ENCODE measurements at regions not wholly inside any gene's neighbourhood (a gene's known extent, or its start where the extent isn't known, plus 50 kb on each side); places are given as distances from the start of the nearest gene placed in this dataset.

GRCh38 chr5:54897001-54897400 is 88.4 kb downstream of the ESM1 start:
- no peak for DNase-seq
- H3K27ac Mint-ChIP-seq = no peak overlapping the region

DNA sequence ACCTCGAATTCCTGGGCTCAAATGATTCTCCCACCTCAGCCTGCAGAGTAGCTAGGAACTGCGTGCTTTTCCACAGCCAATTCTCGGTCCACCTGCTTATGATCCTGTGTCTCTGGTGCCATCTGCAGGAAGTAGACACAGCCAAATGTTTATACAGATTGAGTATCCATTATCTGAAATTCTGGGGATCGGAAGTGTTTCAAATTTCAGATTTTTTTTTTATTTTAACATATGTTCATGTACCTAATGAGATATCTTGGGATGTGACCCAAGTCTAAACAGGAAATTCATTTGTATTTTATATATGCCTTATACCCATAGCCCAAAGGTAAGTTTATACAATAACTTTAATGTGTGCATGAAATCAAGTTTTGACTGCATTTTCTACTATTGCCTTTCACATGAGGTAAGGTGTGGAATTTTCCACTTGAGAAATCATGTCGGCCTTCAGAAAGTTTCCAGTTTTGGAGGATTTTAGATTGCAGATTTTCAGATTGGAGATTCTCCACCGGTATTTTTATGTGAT is 89.5 kb downstream of the ESM1 start:
- Mint-ChIP-seq H3K27me3 (peaks cover 24 to 30% of the 10 kb centered on the region in 2 donors), H3K27ac (peak overlapping the region in 2 of 7 donors; percentile 6 to 34), H3K9me3 (no peaks in the 10 kb centered on the region), H3K4me3 (peak overlapping the region; percentile 23 to 79 (median 70)), H3K4me1 (peaks cover 1 to 5% (median 4%) of the 10 kb centered on the region in 4 donors), H3K36me3 (no peaks in the 10 kb centered on the region)
- no peak for DNase-seq
- intact Hi-C loops (cut with micrococcal nuclease) = no loop called here
- POLR2A ChIA-PET (ENCODE audit: partially characterized antibody) = interaction anchor here (0.6 to 0.7 kb wide), 2 partner anchors 179 to 1878 kb away, joined by 3 read pairs; no protein-coding TSS in a partner anchor
- H3K36me3 ChIP-seq (ENCODE audit: insufficient read depth, low read length) = no peaks in the 10 kb centered on the region
- no peak overlapping the region for H3K4me3 ChIP-seq (ENCODE audit: low read length in 2 of 2)
- H3K27me3 ChIP-seq (ENCODE audit: insufficient read depth, low read length) = no peaks in the 10 kb centered on the region
- H3K27ac ChIP-seq (ENCODE audit: low read depth, low read length) = no peak overlapping the region
- H3K4me1 ChIP-seq (ENCODE audit: insufficient read depth, low read length) = no peaks in the 10 kb centered on the region
- CTCF ChIA-PET (ENCODE audit: partially characterized antibody) = interaction anchor here (0.7 to 2.4 kb wide), 9 partner anchors 8 to 380 kb away, joined by 3 to 15 read pairs (median 4); no protein-coding TSS in a partner anchor
- H3K9me3 ChIP-seq (ENCODE audit: control insufficient read depth in 1 of 2, low read length in 2 of 2) = no peaks in the 10 kb centered on the region

More at GRCh38 chr5:54897001-54897400, 88.4 kb downstream of the ESM1 start:
- H3K27me3 ChIP-seq (ENCODE audit: insufficient read depth, low read length) = no peaks in the 10 kb centered on the region
- no peaks in the 10 kb centered on the region for H3K36me3 ChIP-seq (ENCODE audit: insufficient read depth, low read length)
- Mint-ChIP-seq H3K27me3 (peaks cover 19 to 25% of the 10 kb centered on the region in 2 donors), H3K36me3 (no peaks in the 10 kb centered on the region), H3K9me3 (no peaks in the 10 kb centered on the region), H3K4me1 (peaks cover 1 to 5% (median 4%) of the 10 kb centered on the region in 4 donors), H3K4me3 (no peak overlapping the region)
- no peaks in the 10 kb centered on the region for H3K4me1 ChIP-seq (ENCODE audit: insufficient read depth, low read length)
- ChIA-PET CTCF (ENCODE audit: partially characterized antibody) (interaction anchor here (1.2 kb wide), 1 partner anchor 11 kb away, joined by 3 read pairs; no protein-coding TSS in a partner anchor), POLR2A (ENCODE audit: partially characterized antibody) (no interaction called here)
- intact Hi-C loops (cut with micrococcal nuclease) = no loop called here
- H3K27ac ChIP-seq (ENCODE audit: low read depth, low read length) = no peak overlapping the region
- no peak overlapping the region for H3K4me3 ChIP-seq (ENCODE audit: low read length in 2 of 2)
- H3K9me3 ChIP-seq (ENCODE audit: control insufficient read depth in 1 of 2, low read length in 2 of 2) = no peaks in the 10 kb centered on the region

DNA sequence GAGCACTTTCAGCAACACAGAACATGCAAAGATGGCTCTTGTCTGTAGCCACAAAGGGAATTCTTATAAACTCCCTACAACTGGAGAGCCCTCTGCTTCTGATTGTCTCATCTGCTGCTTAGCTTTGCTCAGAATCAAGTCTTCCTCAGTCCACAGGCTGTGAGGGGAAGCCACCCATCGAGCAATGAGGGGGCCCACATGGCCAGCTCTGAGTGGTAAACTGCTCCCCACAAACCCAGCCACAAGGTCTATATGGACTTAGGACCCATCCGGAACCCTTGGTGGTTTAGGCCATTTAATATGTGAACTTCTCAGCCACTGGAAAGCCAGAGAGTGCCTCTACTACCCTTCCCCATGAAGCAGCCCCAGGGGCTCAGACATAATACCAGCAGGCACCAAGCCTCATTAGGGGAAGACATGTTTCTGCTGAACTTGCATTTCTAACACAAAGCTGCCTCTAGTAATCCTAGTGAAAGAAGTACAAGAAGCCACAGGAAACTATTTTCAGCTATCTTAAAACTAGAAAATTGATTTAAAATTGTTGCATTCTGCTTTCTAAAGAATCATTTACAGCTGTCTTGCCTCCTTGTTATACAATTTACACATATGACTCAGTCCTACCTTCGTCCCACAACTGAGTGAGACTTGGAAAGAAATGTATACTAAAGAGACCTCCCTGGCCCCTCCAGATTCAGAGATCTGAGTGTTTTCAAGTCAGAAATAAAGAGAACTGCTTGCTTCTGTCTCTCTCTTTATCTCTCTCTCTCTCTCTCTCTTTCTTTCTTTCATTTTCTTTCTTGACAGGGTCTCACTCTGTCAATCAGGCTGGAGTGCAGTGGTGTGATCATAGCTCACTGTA is 90.2 kb downstream of the ESM1 start:
- Histone ChIP-seq H3K27me3 (ENCODE audit: insufficient read depth, low read length) (no peaks in the 10 kb centered on the region), H3K4me3 (ENCODE audit: low read length in 2 of 2) (no peak overlapping the region), H3K9me3 (ENCODE audit: control insufficient read depth in 1 of 2, low read length in 2 of 2) (no peaks in the 10 kb centered on the region), H3K4me1 (ENCODE audit: insufficient read depth, low read length) (no peaks in the 10 kb centered on the region), H3K27ac (ENCODE audit: low read depth, low read length) (no peak overlapping the region), H3K36me3 (ENCODE audit: insufficient read depth, low read length) (no peaks in the 10 kb centered on the region)
- peaks cover 1 to 5% (median 4%) of the 10 kb centered on the region in 4 donors for H3K4me1 Mint-ChIP-seq
- ChIA-PET POLR2A (ENCODE audit: partially characterized antibody) (interaction anchor here (0.6 to 0.7 kb wide), 2 partner anchors 179 to 1879 kb away, joined by 3 read pairs; no protein-coding TSS in a partner anchor), CTCF (ENCODE audit: partially characterized antibody) (interaction anchor here (0.7 to 2.4 kb wide), 12 partner anchors 9 to 379 kb away, joined by 3 to 15 read pairs (median 4); partner anchors contain the start of gene GPX8)
- peak overlapping the region; percentile 23 to 79 (median 70) for H3K4me3 Mint-ChIP-seq
- no peaks in the 10 kb centered on the region for H3K9me3 Mint-ChIP-seq
- peak overlapping the region in 2 of 7 donors; percentile 34 to 84 for H3K27ac Mint-ChIP-seq
- no peak for DNase-seq
- H3K27me3 Mint-ChIP-seq = peaks cover 22 to 31% of the 10 kb centered on the region in 2 donors
- intact Hi-C loops (cut with micrococcal nuclease) = no loop called here
- no peaks in the 10 kb centered on the region for H3K36me3 Mint-ChIP-seq

GRCh38 chr5:54889826-54890225 is 95.6 kb downstream of the ESM1 start:
- no peaks in the 10 kb centered on the region for H3K9me3 ChIP-seq (ENCODE audit: control insufficient read depth in 1 of 2, low read length in 2 of 2)
- CTCF ChIA-PET (ENCODE audit: partially characterized antibody) = interaction anchor here (1.3 kb wide), 1 partner anchor 270 kb away, joined by 4 read pairs; the partner anchor contains the start of gene GPX8
- H3K27me3 Mint-ChIP-seq = peaks cover 17 to 42% of the 10 kb centered on the region in 2 donors

GRCh38 chr5:54887663-54888062 is 97.7 kb downstream of the ESM1 start:
- peaks cover 33 to 57% of the 10 kb centered on the region in 2 donors for H3K27me3 Mint-ChIP-seq
- no peak overlapping the region for H3K27ac Mint-ChIP-seq
- H3K27me3 ChIP-seq (ENCODE audit: insufficient read depth, low read length) = peaks cover 23% of the 10 kb centered on the region
- H3K4me3 Mint-ChIP-seq = no peak overlapping the region
- peaks cover 0 to 4% (median 0%) of the 10 kb centered on the region in 8 donors for H3K9me3 Mint-ChIP-seq
- no peak overlapping the region for H3K4me3 ChIP-seq (ENCODE audit: low read length in 2 of 2)
- peaks cover 0 to 8% of the 10 kb centered on the region in 2 donors for H3K36me3 Mint-ChIP-seq
- H3K27ac ChIP-seq (ENCODE audit: low read depth, low read length) = no peak overlapping the region
- H3K4me1 ChIP-seq (ENCODE audit: insufficient read depth, low read length) = no peaks in the 10 kb centered on the region
- CTCF ChIA-PET (ENCODE audit: partially characterized antibody) = interaction anchor here (1.2 to 1.7 kb wide), 4 partner anchors 17 to 371 kb away, joined by 3 to 5 read pairs (median 4); partner anchors contain the start of gene GPX8
- intact Hi-C loops (cut with micrococcal nuclease) = no loop called here
- no peak for DNase-seq
- POLR2A ChIA-PET (ENCODE audit: partially characterized antibody) = interaction anchor here (1.3 kb wide), 1 partner anchor 9 kb away, joined by 3 read pairs; no protein-coding TSS in a partner anchor
- H3K36me3 ChIP-seq (ENCODE audit: insufficient read depth, low read length) = no peaks in the 10 kb centered on the region
- no peaks in the 10 kb centered on the region for H3K9me3 ChIP-seq (ENCODE audit: control insufficient read depth in 1 of 2, low read length in 2 of 2)
- H3K4me1 Mint-ChIP-seq = peaks cover 5 to 9% (median 7%) of the 10 kb centered on the region in 4 donors

More at GRCh38 chr5:54889826-54890225, 95.6 kb downstream of the ESM1 start:
- DNase-seq = no peak
- Mint-ChIP-seq H3K36me3 (no peaks in the 10 kb centered on the region), H3K27ac (no peak overlapping the region), H3K4me1 (no peaks in the 10 kb centered on the region), H3K9me3 (no peaks in the 10 kb centered on the region), H3K4me3 (no peak overlapping the region)
- no peak overlapping the region for H3K4me3 ChIP-seq (ENCODE audit: low read length in 2 of 2)
- POLR2A ChIA-PET (ENCODE audit: partially characterized antibody) = no interaction called here
- no peaks in the 10 kb centered on the region for H3K36me3 ChIP-seq (ENCODE audit: insufficient read depth, low read length)
- peaks cover 11% of the 10 kb centered on the region for H3K27me3 ChIP-seq (ENCODE audit: insufficient read depth, low read length)
- no peaks in the 10 kb centered on the region for H3K4me1 ChIP-seq (ENCODE audit: insufficient read depth, low read length)
- H3K27ac ChIP-seq (ENCODE audit: low read depth, low read length) = no peak overlapping the region
- intact Hi-C loops (cut with micrococcal nuclease) = no loop called here

DNA sequence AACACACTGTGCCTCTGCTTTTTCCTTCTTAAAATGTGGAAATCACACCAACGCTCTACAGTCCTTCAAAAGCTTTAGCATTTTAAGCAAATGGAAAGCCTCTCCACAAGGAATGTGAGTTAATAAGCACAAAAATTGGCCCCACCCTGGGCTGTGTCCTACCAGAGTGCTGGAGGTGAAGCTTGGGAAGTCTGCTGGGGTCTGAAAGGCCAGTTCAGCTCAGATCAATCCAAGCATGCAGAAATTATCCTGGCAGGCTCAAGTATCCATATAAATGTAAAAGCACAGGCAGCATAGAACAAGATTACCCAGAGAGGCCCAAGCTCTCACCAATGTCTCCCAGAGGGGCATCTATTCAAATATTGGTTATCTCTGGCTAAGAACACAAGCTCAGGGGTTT is 98.5 kb downstream of the ESM1 start:
- Mint-ChIP-seq H3K27ac (no peak overlapping the region), H3K36me3 (peaks cover 0 to 8% of the 10 kb centered on the region in 2 donors), H3K4me3 (no peak overlapping the region), H3K27me3 (peaks cover 37 to 59% of the 10 kb centered on the region in 2 donors), H3K9me3 (peaks cover 0 to 4% (median 0%) of the 10 kb centered on the region in 8 donors), H3K4me1 (peaks cover 5 to 9% (median 7%) of the 10 kb centered on the region in 4 donors)
- no peak overlapping the region for H3K4me3 ChIP-seq (ENCODE audit: low read length in 2 of 2)
- ChIA-PET CTCF (ENCODE audit: partially characterized antibody) (interaction anchor here (0.8 to 2.1 kb wide), 4 partner anchors 14 to 20 kb away, joined by 3 to 11 read pairs (median 4); no protein-coding TSS in a partner anchor), POLR2A (ENCODE audit: partially characterized antibody) (interaction anchor here (1.3 kb wide), 1 partner anchor 8 kb away, joined by 3 read pairs; no protein-coding TSS in a partner anchor)
- H3K27me3 ChIP-seq (ENCODE audit: insufficient read depth, low read length) = peaks cover 23% of the 10 kb centered on the region
- H3K27ac ChIP-seq (ENCODE audit: low read depth, low read length) = no peak overlapping the region
- H3K36me3 ChIP-seq (ENCODE audit: insufficient read depth, low read length) = no peaks in the 10 kb centered on the region
- DNase-seq = no peak
- intact Hi-C loops (cut with micrococcal nuclease) = no loop called here
- no peaks in the 10 kb centered on the region for H3K4me1 ChIP-seq (ENCODE audit: insufficient read depth, low read length)
- no peaks in the 10 kb centered on the region for H3K9me3 ChIP-seq (ENCODE audit: control insufficient read depth in 1 of 2, low read length in 2 of 2)
